DLD1 (cell line): ENCODE measurements at regions not wholly inside any gene's neighbourhood (a gene's known extent, or its start where the extent isn't known, plus 50 kb on each side); places are given as distances from the start of the nearest gene placed in this dataset.

Source experiments
- in situ Hi-C: cut with HindIII; loops from 2 replicates; pipeline ENCODE4 v1.10.0; 2017; ENCODE audit warnings: low sequenced_read_pairs

- in situ Hi-C loops, result no loop called here
Observed at GRCh38 chr2:104501929-104502328, 352.0 kb upstream of the POU3F3 start.

GRCh38 chr2:104502901-104503300 lies 351.0 kb upstream of the POU3F3 start:
- in situ Hi-C loops, result no loop called here

GRCh38 chr2:104504331-104505073 lies 349.4 kb upstream of the POU3F3 start:
- in situ Hi-C loops, result no loop called here

DNA sequence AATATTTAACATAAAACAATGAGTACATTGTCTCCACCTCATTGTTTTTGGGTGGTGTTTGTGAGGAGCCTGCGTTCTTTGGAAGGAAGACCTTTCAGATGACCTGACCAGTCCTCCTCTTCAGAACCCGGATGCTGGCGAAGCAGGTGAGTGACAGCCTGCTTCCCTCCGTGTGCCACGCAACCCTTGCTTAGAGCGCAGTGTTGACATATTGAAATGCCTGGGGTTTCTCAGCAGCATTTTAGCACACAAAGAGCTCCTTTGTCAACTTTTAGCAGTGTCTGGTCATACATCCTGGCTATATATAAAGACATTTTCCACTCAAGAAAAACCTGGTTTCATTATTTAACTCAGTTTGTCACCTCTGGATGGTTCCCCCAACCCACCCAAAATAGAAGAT lies 335.7 kb upstream of the POU3F3 start:
- in situ Hi-C loops, result no loop called here

DNA sequence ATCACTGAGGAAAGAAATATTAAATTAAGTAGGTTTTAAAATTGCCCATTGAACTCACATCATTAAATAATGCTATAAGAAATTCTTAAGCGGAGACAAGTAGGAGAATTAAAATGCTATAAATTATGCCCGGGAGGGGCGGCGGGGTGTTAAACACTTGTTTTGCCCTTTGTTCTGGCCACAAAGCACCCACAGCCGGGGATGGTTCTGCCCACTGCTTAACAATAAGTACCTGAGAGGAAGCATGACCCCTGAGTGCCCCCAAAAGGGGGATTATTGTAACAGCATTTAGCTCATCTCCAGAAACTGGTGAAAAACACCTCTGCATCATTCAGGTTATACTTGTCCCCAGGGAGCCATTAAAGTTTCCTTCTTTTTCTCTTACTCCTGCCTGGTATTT lies 332.7 kb upstream of the POU3F3 start:
- in situ Hi-C loops, result no loop called here

DNA sequence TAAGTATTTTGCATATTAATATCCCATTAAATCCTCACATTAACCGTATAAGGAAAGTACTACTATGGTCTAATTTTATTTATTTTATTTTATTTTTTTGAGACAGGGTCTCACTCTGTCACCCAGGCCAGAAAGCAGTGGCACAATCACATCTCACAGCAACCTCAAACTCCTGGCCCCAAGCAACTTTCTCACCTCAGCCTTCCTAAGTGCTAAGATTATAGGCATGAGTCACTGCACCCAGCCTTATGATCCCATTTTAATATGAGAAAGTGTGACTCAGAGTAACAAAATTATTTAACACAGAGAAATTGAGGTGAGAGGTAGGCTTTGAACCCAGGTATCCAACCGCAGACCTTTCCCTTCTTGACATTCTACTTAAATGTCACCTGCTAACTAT lies 330.0 kb upstream of the POU3F3 start:
- in situ Hi-C loops, result no loop called here

- in situ Hi-C loops, result no loop called here
Observed at GRCh38 chr2:104528101-104528500, 325.8 kb upstream of the POU3F3 start.

DNA sequence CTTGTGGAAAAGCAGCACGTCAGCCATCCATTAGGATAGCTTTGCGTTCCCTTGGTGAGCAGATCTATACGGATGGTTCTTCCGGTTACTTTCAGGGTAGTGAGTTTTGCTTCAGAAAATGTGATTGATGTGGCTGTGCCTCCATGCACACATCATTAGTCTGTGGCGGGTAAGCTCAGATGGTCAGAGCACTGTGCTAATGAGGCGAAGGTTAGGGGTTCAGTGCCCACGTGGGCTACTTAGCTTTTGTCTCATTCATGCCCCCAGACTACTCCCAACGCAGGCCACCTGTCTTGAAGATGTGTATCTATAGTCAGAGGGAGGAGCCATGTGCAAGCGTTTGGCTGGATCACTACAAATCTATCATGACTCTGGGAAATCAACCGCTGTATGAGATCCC lies 322.8 kb upstream of the POU3F3 start:
- in situ Hi-C loops, result no loop called here

DNA sequence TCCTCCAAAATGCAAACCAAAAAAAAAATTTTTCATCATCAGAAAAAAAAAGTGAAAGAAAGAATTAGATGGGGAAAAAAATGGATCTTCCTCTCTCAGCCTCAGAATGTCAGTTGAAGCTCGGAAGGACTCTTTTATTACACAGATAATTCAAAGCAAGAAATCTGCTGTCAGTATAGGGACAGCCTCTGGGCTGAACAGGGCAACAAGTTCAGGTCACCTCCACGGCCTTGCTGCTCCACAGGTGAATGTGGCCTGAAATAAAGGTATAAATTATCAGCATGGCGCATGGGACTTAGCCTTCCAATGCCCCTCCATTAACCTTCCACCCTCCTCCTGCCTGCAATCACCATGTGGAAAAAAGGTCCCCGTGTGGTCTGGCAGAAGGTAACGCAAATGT lies 316.8 kb upstream of the POU3F3 start:
- in situ Hi-C loops, result no loop called here

GRCh38 chr2:104538077-104538476 lies 315.8 kb upstream of the POU3F3 start:
- in situ Hi-C loops, result no loop called here

DNA sequence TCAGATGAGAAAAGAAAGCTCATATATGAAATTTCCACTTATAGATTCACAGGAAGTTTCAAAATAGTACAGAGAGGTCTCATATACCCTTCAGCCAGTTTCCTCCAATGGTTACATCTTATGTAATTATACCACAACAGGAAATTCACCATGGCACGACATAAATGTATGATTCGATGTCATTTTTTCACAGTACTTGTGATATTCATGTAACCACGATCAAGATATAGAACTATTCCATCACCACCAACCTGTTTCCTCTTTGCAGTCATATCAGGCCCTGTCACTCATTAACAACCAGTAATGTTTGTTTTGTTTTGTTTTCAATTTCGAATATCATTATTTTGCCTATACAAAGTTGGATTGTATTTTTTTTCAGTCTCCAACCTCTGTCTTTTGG lies 314.3 kb upstream of the POU3F3 start:
- in situ Hi-C loops, result no loop called here

DNA sequence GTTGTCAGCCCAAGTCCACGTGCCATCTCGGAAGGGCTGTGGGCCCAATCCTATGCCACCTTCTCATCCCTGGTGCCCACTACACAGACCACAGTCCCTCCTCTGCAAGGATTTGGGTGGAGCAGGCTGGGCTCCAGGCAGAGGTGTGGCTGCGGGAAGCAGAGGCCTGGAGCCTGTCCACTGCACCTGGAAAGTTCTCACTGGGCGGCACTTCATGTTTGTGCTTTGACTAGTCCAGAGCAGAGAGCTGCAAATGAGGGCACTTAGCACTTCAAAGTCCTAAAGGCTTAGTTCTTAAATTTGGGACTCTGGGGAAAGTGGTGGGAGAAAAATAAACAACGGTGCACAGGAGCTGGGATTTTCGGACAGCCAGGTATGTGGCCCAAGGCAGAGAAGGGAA lies 308.9 kb upstream of the POU3F3 start:
- in situ Hi-C loops, result no loop called here

GRCh38 chr2:104546537-104546936 lies 307.4 kb upstream of the POU3F3 start:
- in situ Hi-C loops, result no loop called here

GRCh38 chr2:104547221-104547620 lies 306.7 kb upstream of the POU3F3 start:
- in situ Hi-C loops, result no loop called here

GRCh38 chr2:104561251-104561650 lies 292.7 kb upstream of the POU3F3 start:
- in situ Hi-C loops, result no loop called here

- in situ Hi-C loops, result no loop called here
Observed at GRCh38 chr2:104562537-104562936, 291.4 kb upstream of the POU3F3 start.

GRCh38 chr2:104563398-104563996 lies 290.4 kb upstream of the POU3F3 start:
- in situ Hi-C loops, result no loop called here

- in situ Hi-C loops, result no loop called here
Observed at GRCh38 chr2:104568247-104568646, 285.7 kb upstream of the POU3F3 start.

DNA sequence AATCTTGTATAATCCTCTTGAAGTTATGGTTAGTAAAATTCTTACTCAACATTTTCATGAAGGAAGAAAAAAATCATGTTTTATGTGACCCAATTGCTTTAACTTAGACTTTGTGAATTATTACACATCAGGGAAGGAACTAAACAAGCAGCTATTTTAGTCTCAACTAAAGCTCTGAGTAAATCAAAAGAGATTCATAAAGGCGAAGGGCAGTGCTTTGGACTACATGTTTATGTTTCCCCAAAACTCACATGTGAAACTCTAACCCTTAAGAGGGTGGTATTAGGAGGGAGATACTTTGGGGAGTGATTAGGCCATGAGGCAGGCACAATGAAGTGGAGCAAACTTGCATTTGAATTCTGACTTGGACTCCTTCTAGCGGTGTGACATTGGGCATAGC lies 283.7 kb upstream of the POU3F3 start:
- in situ Hi-C loops, result no loop called here

DNA sequence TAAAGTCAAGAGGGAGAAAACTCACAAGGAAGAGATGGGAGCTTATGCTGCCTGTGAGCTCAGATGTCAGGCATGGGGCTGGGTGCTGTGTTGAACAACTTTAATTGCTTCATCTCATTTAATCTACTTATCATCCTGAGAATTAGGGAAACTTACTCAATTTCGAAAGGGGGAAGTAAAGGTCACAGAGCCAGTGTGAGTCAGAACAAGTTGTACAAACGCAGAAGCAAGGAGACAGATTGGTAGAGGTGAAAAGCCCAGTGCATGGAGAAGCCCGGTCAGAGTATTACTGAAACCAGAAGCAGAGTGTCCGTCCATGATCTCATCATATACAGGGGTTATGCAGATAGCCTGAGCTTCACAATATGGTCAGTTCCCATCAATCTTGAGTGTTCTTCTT lies 281.1 kb upstream of the POU3F3 start:
- in situ Hi-C loops, result no loop called here

DNA sequence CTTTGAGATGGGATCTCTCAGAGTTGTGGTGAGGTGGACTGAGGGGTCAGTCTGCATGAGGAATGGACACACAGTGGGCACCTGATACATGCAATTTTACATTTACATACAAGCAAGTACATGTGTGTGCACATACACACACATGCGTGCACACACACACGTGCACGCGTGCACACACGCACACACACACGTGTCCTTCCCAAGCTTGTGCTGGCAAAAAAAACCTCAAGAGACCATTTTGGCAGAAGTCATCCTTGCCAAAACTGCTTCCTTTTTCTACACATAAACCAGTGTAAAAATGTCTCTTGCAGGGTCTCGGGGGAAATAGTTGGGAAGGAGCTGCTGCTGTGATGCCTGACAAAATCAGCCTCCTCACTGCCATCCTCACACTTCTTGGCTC lies 279.5 kb upstream of the POU3F3 start:
- in situ Hi-C loops, result no loop called here

DNA sequence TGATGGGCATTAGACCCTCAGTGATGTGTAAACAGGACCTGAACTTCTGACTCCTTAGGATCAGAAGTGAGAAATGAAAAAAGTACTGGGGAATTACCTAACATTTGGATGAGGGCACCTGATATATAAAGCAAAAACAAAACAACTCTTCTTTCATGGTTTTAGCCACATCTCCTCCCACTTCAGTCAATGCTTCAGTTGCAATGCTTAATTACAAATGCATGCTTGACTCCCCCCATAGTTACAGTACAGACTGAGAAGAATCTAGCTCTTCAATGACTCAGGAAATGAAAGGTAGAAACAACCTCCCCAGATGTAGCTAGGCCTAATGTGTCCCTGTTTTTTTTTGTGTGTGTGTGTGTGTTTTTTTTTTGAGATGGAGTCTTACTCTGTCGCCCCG lies 276.8 kb upstream of the POU3F3 start:
- in situ Hi-C loops, result no loop called here

DNA sequence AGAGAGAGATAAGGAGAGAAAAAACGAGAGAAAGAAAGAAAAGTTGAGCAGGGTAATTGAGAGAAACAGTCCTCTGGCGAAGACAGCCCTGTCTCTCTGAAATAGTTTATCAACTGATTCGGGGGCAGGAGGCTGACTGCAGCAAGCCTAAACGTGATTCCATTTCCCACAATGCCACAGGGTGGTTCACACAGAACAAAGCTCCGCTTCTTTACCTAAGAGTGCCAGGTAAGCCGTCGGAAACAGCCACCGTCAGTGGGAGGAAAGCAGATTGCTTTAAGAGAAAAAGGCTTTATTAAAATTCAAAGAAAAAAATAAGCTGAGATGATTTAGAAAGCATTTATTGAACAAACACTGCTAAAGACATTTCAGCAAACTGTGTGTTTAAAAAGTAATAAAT lies 271.4 kb upstream of the POU3F3 start:
- in situ Hi-C loops, result no loop called here
